H1 (cell line): ENCODE measurements at regions not wholly inside any gene's neighbourhood (a gene's known extent, or its start where the extent isn't known, plus 50 kb on each side); places are given as distances from the start of the nearest gene placed in this dataset.

Experiments
- CTCF ChIA-PET: fragments of 300-600 bp; sonication (Branson Sonifier 250); formaldehyde crosslinking; loops from one replicate; lab custom pipeline; 2021; ENCODE audit not compliant: partially characterized antibody; lab: Charles Lee
- POLR2A ChIA-PET: fragments of 300-600 bp; sonication (Branson Sonifier 250); formaldehyde crosslinking; loops from one replicate; lab custom pipeline; 2021; ENCODE audit warnings: inconsistent platforms; ENCODE audit not compliant: partially characterized antibody; lab: Charles Lee
- DNase-seq, 2 experiments: peaks; one replicate each; pipeline versions ENCODE4 v3.0.0 to v3.0.0-alpha.2; 2010 to 2022; ENCODE audit warnings: low spot score in 2 of 2, low read depth in 1 of 2, mixed read lengths in 1 of 2
- FAIRE-seq: peaks from 2 replicates; lab custom pipeline; 2011; peaks lifted over from hg19 to GRCh38; lab: Jason Lieb, UNC
- H2AFZ ChIP-seq: 2 replicates; pipeline ENCODE4 v1.8.1; 2012; ENCODE audit warnings: low read length, inconsistent platforms
- H2AK5ac ChIP-seq: 2 replicates; pipeline ENCODE4 v1.6.1; 2013; ENCODE audit warnings: low read depth, low read length
- H2BK120ac ChIP-seq: replicated peaks from 2 replicates; pipeline ENCODE3; 2013; ENCODE audit warnings: low read depth, low read length, inconsistent platforms
- H2BK12ac ChIP-seq: 2 replicates; pipeline ENCODE4 v1.6.1; 2013; ENCODE audit warnings: low read depth, low read length
- H2BK15ac ChIP-seq: 2 replicates; pipeline ENCODE4 v1.6.1; 2013; ENCODE audit warnings: low read length
- H2BK20ac ChIP-seq: 2 replicates; pipeline ENCODE4 v1.6.1; 2013; ENCODE audit warnings: low read length
- H2BK5ac ChIP-seq: 2 replicates; pipeline ENCODE4 v1.6.1; 2013; ENCODE audit warnings: low read depth, low read length
- H3K14ac ChIP-seq: 2 replicates; pipeline ENCODE4 v1.6.1; 2013; ENCODE audit warnings: inconsistent platforms; ENCODE audit not compliant: insufficient read length
- H3K18ac ChIP-seq: 2 replicates; pipeline ENCODE4 v1.6.1; 2013; ENCODE audit warnings: low read length; ENCODE audit errors: extremely low read depth
- H3K23ac ChIP-seq: 2 replicates; pipeline ENCODE4 v1.6.1; 2013; ENCODE audit warnings: inconsistent platforms; ENCODE audit not compliant: insufficient read length
- H3K23me2 ChIP-seq: 2 replicates; pipeline ENCODE4 v1.6.1; 2013; ENCODE audit warnings: low read depth, low read length
- H3K27ac ChIP-seq: 2 replicates; pipeline ENCODE4 v1.6.1; 2011; ENCODE audit warnings: low read depth, low read length, inconsistent platforms
- H3K27me3 ChIP-seq, 4 experiments: replicated peaks in 1 of 4; 1 replicate in 1 of 4; 2 replicates in 3 of 4; pipeline versions ENCODE4 v1.6.1 to v1.8.1; 2011 to 2013; ENCODE audit warnings: low read length in 3 of 4, mild to moderate bottlenecking in 3 of 4, inconsistent platforms in 2 of 4, mixed read lengths in 2 of 4, moderate library complexity in 1 of 4; ENCODE audit not compliant: control insufficient read depth in 3 of 4, insufficient read depth in 3 of 4; ENCODE audit errors: extremely low read depth in 1 of 4
- H3K36me3 ChIP-seq, 4 experiments: 2 replicates each; pipeline versions ENCODE4 v1.6.1 to v1.8.1; 2011 to 2013; ENCODE audit warnings: mild to moderate bottlenecking in 4 of 4, low read length in 3 of 4, moderate library complexity in 2 of 4, control low read depth in 1 of 4, inconsistent platforms in 1 of 4; ENCODE audit not compliant: insufficient read depth in 4 of 4, control insufficient read depth in 2 of 4
- H3K4ac ChIP-seq: replicated peaks from 2 replicates; pipeline ENCODE3; 2013; ENCODE audit warnings: low read length, low read depth, mixed read lengths, inconsistent platforms; ENCODE audit not compliant: insufficient read length
- H3K4me1 ChIP-seq, 4 experiments: replicated peaks in 1 of 4; 1 replicate in 1 of 4; 2 replicates in 3 of 4; pipeline versions ENCODE4 v1.6.1 to v1.8.1; 2011 to 2013; ENCODE audit warnings: low read length in 3 of 4, inconsistent platforms in 2 of 4, mixed read lengths in 1 of 4; ENCODE audit not compliant: insufficient read depth in 4 of 4, control insufficient read depth in 3 of 4
- H3K4me2 ChIP-seq, 2 experiments: 2 replicates each; pipeline versions ENCODE4 v1.6.1 to v1.8.1; 2011 to 2013; ENCODE audit warnings: low read depth in 2 of 2, low read length in 2 of 2, control low read depth in 1 of 2, inconsistent platforms in 1 of 2, mild to moderate bottlenecking in 1 of 2; ENCODE audit not compliant: insufficient read depth in 1 of 2
- H3K4me3 ChIP-seq, 4 experiments: fragments of 200-600, 300-600 bp in 1 of 4; sonication (generic), shearing (Covaris generic), sonication (Bioruptor Twin) in 1 of 4; 2 replicates each; pipeline versions ENCODE4 v1.5.1 to v1.8.1; 2011 to 2016; ENCODE audit warnings: low read length in 4 of 4, low read depth in 3 of 4, control low read depth in 2 of 4, inconsistent platforms in 2 of 4, mild to moderate bottlenecking in 2 of 4, mixed read lengths in 1 of 4, moderate library complexity in 1 of 4; ENCODE audit not compliant: insufficient read depth in 2 of 4; ENCODE audit errors: extremely low read depth in 1 of 4
- H3K56ac ChIP-seq: replicated peaks from 2 replicates; pipeline ENCODE3; 2013; ENCODE audit warnings: low read depth, mild to moderate bottlenecking, mixed read lengths, low read length, inconsistent platforms; ENCODE audit not compliant: insufficient read length
- H3K79me1 ChIP-seq: 2 replicates; pipeline ENCODE4 v1.6.1; 2013; ENCODE audit warnings: low read depth, low read length, control low read depth
- H3K79me2 ChIP-seq, 2 experiments: 2 replicates each; pipeline versions ENCODE4 v1.6.1 to v1.8.1; 2012 to 2013; ENCODE audit warnings: low read length in 2 of 2, mild to moderate bottlenecking in 2 of 2, inconsistent platforms in 1 of 2; ENCODE audit not compliant: insufficient read depth in 2 of 2, control insufficient read depth in 1 of 2
- H3K9ac ChIP-seq, 4 experiments: replicated peaks in 1 of 4; 1 replicate in 1 of 4; 2 replicates in 3 of 4; pipeline versions ENCODE4 v1.6.1 to v1.8.1; 2011 to 2013; ENCODE audit warnings: low read depth in 3 of 4, low read length in 3 of 4, control low read depth in 2 of 4, mild to moderate bottlenecking in 2 of 4, moderate library complexity in 2 of 4, inconsistent platforms in 1 of 4; ENCODE audit errors: extremely low read depth in 1 of 4
- H3K9me3 ChIP-seq, 2 experiments: 2 replicates each; pipeline versions ENCODE4 v1.6.1 to v1.8.1; 2012 to 2013; ENCODE audit warnings: mild to moderate bottlenecking in 2 of 2, moderate library complexity in 2 of 2, control low read depth in 1 of 2, inconsistent platforms in 1 of 2, low read depth in 1 of 2, low read length in 1 of 2, mixed read lengths in 1 of 2; ENCODE audit not compliant: insufficient read depth in 2 of 2
- H4K20me1 ChIP-seq, 2 experiments: replicated peaks in 1 of 2; 2 replicates each; pipeline versions ENCODE3 to v1.8.1; 2011 to 2013; ENCODE audit warnings: inconsistent platforms in 2 of 2, low read length in 2 of 2, mild to moderate bottlenecking in 1 of 2; ENCODE audit not compliant: insufficient read depth in 2 of 2, control insufficient read depth in 1 of 2
- H4K5ac ChIP-seq: 2 replicates; pipeline ENCODE4 v1.6.1; 2013; ENCODE audit warnings: low read length, low read depth, mixed read lengths, inconsistent platforms; ENCODE audit not compliant: insufficient read length
- H4K8ac ChIP-seq: 2 replicates; pipeline ENCODE4 v1.8.0; 2013; ENCODE audit warnings: mild to moderate bottlenecking, moderate library complexity, low read length, inconsistent platforms; ENCODE audit not compliant: insufficient read depth; ENCODE audit errors: extremely low read depth
- H4K91ac ChIP-seq: replicated peaks from 2 replicates; pipeline ENCODE3; 2013; ENCODE audit warnings: low read length, mixed read lengths, inconsistent platforms; ENCODE audit not compliant: insufficient read length
- CBX8 ChIP-seq: fragments of 300-800, 300-1000 bp; sonication (generic); IDR thresholded peaks from 2 replicates; pipeline ENCODE4 v1.7.1; 2016; ENCODE audit warnings: low read depth, low read length, borderline replicate concordance
- POU5F1 ChIP-seq: IDR thresholded peaks from 2 replicates; pipeline ENCODE4 v1.6.1; 2011; ENCODE audit warnings: low read depth, mild to moderate bottlenecking, low read length, moderate library complexity
- RAD21 ChIP-seq, 2 experiments: IDR thresholded peaks in 1 of 2; conservative IDR thresholded peaks in 1 of 2; 2 replicates each; pipeline ENCODE4 v1.6.1; 2011; ENCODE audit warnings: low read depth in 2 of 2, low read length in 2 of 2, improper control_type of control experiment in 1 of 2, inconsistent platforms in 1 of 2, mild to moderate bottlenecking in 1 of 2, moderate library complexity in 1 of 2
- SP2 ChIP-seq: IDR thresholded peaks from 2 replicates; pipeline ENCODE4 v1.6.1; 2012; ENCODE audit warnings: mild to moderate bottlenecking, low read length, inconsistent platforms
- WGBS, 2 experiments: shearing (Covaris generic) in 1 of 2; methylation state at CpG; one replicate each; pipeline versions ENCODE4 v1.1.6 to v1.1.7; 2013 to 2015; ENCODE audit warnings: low lambda C conversion rate in 2 of 2, mixed read lengths in 2 of 2, inconsistent platforms in 1 of 2, low coverage in 1 of 2, missing lambda C conversion rate in 1 of 2; ENCODE audit not compliant: insufficient replicate concordance in 2 of 2, insufficient coverage in 1 of 2, insufficient read length in 1 of 2; ENCODE audit errors: extremely low coverage in 1 of 2, missing lambda C conversion rate in 1 of 2; 5-methylcytosine and 5-hydroxymethylcytosine counted together

GRCh38 chr10:44511601-44512000 lies 126.7 kb upstream of the CXCL12 start:
- H3K36me3 ChIP-seq, result no peaks in the 10 kb centered on the region
- H3K9me3 ChIP-seq, result no peaks in the 10 kb centered on the region
- no peak overlapping the region for H2AFZ ChIP-seq
- no peak overlapping the region for H3K4me3 ChIP-seq
- DNase-seq (no peak), FAIRE-seq (no peak)
- no peak overlapping the region for H3K9ac ChIP-seq
- 89% methylated on average over 2 of the region's 2 CpGs; no CpG with 5 or more reads in 1 of the 2 experiments for WGBS, 2 experiments
- no peak overlapping the region for H3K14ac ChIP-seq
- ChIA-PET CTCF (interaction anchor here (1.1 kb wide), 1 partner anchor 36 kb away, joined by 3 read pairs; no protein-coding TSS in a partner anchor), POLR2A (no interaction called here)
- H3K27me3 ChIP-seq, result no peaks in the 10 kb centered on the region
- no peak overlapping the region for H4K8ac ChIP-seq
- H3K27ac ChIP-seq, result no peak overlapping the region
- H4K91ac ChIP-seq, result no peak overlapping the region
- no peak overlapping the region for H2BK20ac ChIP-seq
- H2BK15ac ChIP-seq, result no peak overlapping the region
- no peak overlapping the region for H4K5ac ChIP-seq
- H2AK5ac ChIP-seq, result no peak overlapping the region
- H2BK120ac ChIP-seq, result no peak overlapping the region
- no peaks in the 10 kb centered on the region; the same call in 1 of the 2 replicates for H3K23me2 ChIP-seq
- no peak overlapping the region for H2BK12ac ChIP-seq
- no peaks in the 10 kb centered on the region for H3K4me1 ChIP-seq
- H4K20me1 ChIP-seq, result no peaks in the 10 kb centered on the region
- no peak overlapping the region for H3K18ac ChIP-seq
- H3K23ac ChIP-seq, result no peak overlapping the region
- H3K79me1 ChIP-seq, result no peaks in the 10 kb centered on the region
- no peaks in the 10 kb centered on the region for H3K79me2 ChIP-seq
- no peak overlapping the region for H2BK5ac ChIP-seq
- H3K4ac ChIP-seq, result no peak overlapping the region
- no peak overlapping the region for H3K4me2 ChIP-seq
- no peak overlapping the region for H3K56ac ChIP-seq
- TF ChIP-seq SP2, result no peak
- no peak for TF ChIP-seq RAD21 (IDR thresholded peaks at IDR 0.05 in 1 of 2, conservative IDR thresholded peaks at IDR 0.05 in 1 of 2; ENCODE audit: low read depth in 2 of 2, low read length in 2 of 2)
- no peak for TF ChIP-seq POU5F1
- no peak for TF ChIP-seq CBX8
